GM19328 (cell line): ENCODE measurements at regions not wholly inside any gene's neighbourhood (a gene's known extent, or its start where the extent isn't known, plus 50 kb on each side); places are given as distances from the start of the nearest gene placed in this dataset.

Source experiments
- ATAC-seq: cut with Tn5 transposase; IDR thresholded peaks from one replicate; pipeline ENCODE4 v1.9.1; 2021; ENCODE audit warnings: mild to moderate bottlenecking, moderate library complexity; ENCODE audit not compliant: unreplicated experiment

GRCh38 chr5:173557123-173557903, 59.1 kb downstream of the BOD1 start:
- no peak for ATAC-seq

GRCh38 chr5:173556142-173557028, 60.1 kb downstream of the BOD1 start:
- no peak for ATAC-seq

DNA sequence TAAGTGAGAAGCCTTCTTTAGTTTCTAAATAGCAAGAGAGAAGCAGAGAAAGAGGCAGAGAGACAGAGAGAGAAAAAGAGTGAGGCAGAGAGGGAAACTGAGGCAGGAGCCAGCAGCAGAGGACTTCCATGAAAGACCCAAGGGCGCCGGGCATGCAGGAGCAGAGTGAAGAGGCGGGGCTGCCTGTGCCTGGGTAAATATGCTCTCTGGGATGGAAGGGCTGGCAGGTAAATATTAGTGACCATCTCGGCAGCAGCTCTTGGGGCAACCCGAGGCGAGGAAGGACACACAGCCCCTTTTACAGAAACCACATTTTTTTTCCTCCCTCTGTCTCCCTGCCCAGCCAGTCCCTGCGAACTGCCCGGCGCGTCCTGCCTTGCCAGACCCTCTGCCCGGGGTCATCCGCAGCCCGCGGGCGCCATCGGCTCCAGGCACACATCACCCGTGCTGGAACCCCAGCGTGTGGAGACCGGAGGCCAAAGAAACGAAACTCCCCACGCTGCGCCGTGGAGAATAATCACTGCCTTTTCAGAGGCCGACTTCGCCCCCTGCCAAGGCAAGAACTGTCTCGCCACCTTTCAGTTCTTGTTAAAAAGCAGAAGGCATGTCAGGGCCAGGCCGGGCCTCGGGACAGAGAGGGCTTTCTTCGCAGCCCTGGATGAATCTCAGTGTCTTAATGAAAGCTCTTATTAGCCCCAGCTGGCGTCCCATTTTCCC, 61.3 kb downstream of the BOD1 start:
- ATAC-seq = no peak

GRCh38 chr5:173554038-173554955, 62.2 kb downstream of the BOD1 start:
- no peak for ATAC-seq

GRCh38 chr5:173550641-173551040, 65.8 kb downstream of the BOD1 start:
- no peak for ATAC-seq

GRCh38 chr5:173549644-173550043, 66.8 kb downstream of the BOD1 start:
- ATAC-seq = no peak

DNA sequence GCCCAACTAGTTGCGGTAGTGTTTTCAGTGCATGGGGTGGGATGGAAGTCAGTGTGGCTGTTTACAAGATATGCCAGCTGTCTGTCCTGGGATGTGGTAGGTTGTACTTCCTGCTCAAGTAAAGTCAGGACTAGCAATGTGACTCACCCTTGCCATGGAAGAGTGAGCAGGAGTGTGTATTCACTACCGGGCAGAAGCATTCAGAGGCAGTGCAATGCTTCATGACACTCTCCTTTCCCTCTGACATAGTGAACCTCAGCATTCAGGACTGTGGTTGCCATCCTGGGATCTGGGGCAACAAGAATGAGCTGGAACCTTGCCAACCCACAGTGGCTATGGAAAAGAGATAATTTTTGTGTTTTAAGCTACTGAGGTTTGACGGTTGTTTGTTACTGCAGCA, 68.9 kb downstream of the BOD1 start:
- ATAC-seq = no peak

- ATAC-seq = no peak
Measured at GRCh38 chr5:173542964-173543363, 73.5 kb downstream of the BOD1 start.

DNA sequence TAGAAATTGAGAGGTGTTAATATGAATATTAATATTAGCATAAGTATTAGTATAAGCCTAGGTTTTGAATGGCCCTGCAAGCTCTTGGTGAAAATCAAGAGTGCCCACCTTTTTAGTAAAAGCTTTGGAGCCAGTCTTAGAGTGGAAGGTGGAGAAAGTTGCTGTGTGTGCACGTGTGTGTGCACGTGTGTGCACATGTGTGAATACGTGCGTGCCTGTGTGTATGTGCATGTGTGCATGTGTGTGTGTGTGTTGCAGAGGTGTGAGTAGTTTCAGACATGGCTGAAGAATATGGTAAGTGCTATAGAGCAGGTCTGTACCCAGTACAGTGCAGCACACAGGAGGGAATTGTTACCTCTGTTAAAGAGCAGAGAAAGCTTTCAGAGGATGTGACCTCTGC, 74.3 kb downstream of the BOD1 start:
- no peak for ATAC-seq

DNA sequence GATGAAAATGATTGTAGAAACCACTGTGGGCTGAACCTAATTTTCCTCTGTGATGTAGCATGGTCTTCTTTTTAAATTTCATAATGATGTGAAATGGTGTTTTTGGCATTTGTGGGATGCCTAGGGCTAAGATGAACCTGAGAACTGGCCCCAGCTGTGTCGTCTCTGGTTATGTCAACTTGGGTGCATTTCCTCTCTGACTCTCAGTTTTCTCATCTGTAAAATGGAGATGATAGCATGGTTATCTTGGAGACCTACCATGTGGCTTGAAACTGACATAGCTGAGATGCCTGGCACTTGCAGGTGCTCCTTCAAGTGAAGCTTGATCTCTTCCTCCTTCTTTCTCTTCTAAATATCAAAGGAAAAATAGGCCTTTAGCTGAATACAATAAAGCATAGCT, 77.8 kb downstream of the BOD1 start:
- no peak for ATAC-seq

- no peak for ATAC-seq
Measured at GRCh38 chr5:173538018-173538417, 78.4 kb downstream of the BOD1 start.

DNA sequence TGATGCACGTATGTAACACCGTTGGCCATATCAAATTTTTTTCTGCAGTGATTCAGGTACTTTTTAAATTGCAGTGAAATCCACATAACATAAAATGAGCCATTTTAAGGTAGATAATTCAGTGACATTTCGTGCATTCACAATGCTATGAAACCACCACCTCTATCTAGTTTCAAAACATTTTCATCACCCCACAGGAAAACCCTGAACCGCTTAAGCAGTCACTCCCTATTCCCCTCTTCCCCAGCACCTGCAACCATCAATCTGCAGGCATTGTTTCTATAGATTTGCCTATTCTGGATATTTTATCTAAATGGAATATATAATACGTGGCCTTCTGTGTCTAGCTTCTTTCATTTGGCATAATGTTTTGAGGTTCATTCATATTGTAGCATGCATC, 79.2 kb downstream of the BOD1 start:
- no peak for ATAC-seq

DNA sequence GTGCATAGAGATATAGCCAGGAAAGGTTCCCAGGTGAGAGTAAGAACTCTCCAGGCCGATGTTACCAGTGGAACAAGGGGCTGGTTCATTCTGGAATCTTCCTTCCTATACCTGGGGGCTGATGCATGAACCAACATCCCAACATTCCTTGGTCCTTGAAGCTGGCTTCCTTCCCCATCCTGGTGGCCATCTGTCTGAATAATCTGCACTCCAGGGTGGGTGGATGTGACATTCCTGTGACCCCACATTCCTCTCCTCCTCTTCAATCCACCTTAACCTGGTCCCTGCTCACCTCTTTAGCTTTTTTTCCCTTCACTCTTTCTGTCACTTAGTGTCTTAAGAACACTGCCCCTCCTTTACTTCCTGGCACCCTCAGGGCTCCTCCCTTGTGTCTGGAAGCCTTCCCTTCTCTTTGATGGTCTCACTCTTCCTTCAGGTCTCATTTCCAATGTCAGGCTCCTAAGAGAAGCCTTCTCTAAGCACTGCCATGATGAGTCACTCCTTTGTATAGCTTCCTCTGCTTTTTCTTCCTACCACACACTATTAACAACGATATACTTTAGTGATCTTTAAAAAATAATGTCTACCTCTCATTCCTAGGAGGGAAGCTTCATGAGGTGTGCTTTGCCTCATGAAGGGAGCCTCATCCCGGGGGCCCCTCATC, 80.3 kb downstream of the BOD1 start:
- ATAC-seq = no peak

- ATAC-seq = no peak
Measured at GRCh38 chr5:173535166-173535975, 81.1 kb downstream of the BOD1 start.

DNA sequence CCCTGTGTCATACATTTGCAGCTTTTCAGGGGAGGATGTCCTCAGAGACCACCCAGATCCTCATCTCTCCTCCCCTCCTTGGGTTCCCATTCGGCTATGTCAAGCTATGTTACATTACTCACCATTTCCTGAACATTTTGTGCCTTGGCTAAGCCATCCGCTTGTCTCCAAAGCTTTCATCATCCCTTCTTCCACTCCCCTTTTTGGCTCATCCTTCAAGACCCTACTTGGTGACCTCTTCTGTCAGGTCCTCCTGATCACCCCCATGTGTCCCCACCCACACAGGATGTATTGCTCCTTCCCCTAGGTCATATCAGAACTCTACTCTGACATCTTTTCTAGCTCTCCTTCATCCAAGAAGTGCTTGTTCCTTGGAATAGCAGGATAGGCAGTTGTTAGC, 81.8 kb downstream of the BOD1 start:
- ATAC-seq = no peak

GRCh38 chr5:173534031-173534430, 82.4 kb downstream of the BOD1 start:
- no peak for ATAC-seq

DNA sequence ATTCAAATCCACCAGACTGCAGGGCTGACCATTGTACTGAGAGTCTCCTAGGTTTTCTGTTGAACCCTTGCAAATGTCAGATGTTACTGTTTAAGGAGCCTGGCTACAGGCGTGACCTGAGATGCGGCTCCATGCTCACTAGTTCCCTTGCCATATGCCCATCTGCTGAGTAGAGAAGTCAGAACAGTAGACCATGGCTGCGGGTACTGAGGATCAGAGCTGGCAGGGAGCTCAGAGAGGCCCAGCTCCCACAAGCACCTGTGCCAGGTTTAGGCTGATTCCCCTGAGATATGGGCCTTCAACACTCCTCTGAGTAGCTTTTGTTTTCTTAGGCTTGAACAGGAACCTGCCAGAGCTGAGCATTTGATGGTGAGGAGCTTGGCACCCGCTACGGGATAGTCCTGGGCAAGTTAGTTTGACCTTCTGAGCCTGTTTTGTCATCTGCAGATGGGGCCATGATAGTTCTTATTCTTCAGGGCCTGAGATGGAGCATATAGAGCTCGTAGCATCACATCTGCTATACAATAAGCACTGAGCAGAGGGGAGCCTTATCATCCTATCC, 83.7 kb downstream of the BOD1 start:
- ATAC-seq = no peak

DNA sequence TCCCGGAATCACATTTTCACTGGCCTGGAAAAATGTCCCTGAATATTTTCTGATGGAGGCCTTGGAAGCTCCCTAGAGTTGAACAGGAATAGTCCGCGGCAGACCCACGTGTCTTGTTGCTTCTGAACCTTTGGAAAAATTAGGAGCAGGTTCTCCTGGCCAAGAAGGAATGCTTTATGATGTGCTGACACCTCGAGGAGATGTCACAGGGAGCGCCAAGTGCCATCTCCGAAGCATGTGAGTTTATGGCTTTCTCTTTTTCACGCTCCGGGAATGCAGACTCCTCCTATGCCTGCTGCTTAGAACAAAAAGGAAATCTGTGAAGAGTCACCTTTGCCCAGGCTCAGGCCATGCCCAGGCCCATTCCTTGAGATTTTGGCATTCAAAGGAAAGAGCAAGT, 84.6 kb downstream of the BOD1 start:
- ATAC-seq = no peak

DNA sequence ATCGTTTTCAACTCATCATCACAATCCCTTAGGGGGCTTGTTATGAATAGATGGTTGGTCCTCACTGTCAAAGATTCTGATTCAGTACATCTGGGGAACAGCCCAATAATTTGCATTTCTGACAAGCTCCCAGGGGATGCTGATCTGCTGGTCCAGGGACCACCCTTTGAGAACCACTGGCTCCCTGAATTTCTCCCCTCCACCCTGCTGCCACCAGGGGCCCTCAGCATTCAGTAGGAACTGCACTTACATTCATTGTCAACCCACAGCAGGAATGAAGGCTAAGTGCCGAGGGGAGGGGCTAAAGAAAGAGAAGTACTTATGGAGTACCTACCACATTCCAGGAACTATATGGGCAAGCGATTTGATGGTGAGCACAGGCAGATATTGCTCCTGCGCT, 85.9 kb downstream of the BOD1 start:
- ATAC-seq = no peak
